GM18873 (cell line): ENCODE measurements at regions not wholly inside any gene's neighbourhood (a gene's known extent, or its start where the extent isn't known, plus 50 kb on each side); places are given as distances from the start of the nearest gene placed in this dataset.
"Not testable (repeated sequence)": the region's sequence is repeated elsewhere in the genome, so short reads cannot be mapped to it uniquely, and the experiment has no call there.

Experiments
- ATAC-seq: cut with Tn5 transposase; IDR thresholded peaks from one replicate; pipeline ENCODE4 v1.9.1; 2021; ENCODE audit warnings: mild to moderate bottlenecking, moderate library complexity, moderate number of reproducible peaks; ENCODE audit not compliant: unreplicated experiment, low FRiP score

DNA sequence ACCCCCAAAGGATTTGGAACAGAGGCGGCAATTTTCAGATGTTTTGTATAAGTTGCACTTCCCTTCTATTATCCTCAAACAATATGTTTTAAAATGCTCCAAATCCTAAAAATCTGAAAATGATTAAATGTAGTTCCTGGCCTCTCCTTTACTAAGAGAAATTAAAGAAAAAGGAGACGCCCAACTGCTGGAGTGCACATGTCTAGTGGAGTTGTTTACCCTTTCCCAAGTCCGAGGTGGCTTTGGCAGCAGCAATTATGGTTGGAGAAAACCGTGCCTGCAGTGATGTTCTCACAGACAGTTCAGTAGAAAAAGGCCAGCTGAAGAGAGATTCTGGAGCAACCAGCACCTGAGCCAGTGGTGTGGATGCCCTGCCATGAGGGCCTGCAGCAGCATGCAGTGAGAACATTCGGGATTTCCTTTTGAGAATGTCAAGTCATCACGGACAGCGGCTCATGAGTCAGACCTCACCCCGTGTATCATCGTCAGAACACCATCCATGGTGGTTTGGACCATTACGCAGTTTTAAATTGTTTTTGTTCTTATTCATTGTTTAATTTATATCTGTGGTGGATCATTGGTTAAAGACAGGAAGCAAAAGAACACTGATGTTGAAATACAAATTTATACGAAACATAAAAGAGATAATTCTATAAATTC lies 179.0 kb upstream of the KRR1 start:
- no peak for ATAC-seq

- not testable (repeated sequence) for ATAC-seq
These were observed 174.8 kb upstream of the KRR1 start for GRCh38 chr12:75686233-75686632.

DNA sequence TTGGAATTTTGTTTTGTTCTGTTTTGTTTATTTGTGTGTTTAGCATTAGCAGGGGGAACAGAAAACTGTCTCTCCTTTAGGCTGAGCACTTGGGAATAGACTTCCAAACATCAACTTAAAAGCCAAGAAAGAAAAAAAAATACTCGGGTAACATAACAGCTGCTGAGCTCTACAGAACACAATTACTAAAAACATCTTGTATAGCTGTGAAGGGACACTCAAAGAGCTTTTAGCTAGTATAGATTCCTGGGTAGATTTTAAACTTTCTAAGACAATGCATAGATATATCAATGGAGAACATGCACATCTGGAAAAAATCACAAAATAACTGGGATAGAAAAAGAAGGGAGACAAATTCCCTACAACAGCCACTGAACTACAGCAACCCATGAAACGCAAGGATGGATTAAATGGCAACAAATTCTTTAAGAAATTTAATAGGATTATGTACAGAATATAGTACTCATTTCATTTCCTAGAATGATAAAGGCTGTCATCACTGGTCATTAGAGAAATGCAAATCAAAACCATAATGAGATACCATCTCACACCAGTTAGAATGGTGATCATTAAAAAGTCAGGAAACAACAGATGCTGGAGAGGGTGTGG lies 174.3 kb upstream of the KRR1 start:
- no peak for ATAC-seq

- no peak for ATAC-seq
These were observed 173.5 kb upstream of the KRR1 start for GRCh38 chr12:75684678-75685616.

GRCh38 chr12:75683995-75684586 lies 172.7 kb upstream of the KRR1 start:
- ATAC-seq = not testable (repeated sequence)

GRCh38 chr12:75683220-75683619 lies 171.8 kb upstream of the KRR1 start:
- ATAC-seq = no peak

GRCh38 chr12:75677522-75677921 lies 166.1 kb upstream of the KRR1 start:
- ATAC-seq = no peak

DNA sequence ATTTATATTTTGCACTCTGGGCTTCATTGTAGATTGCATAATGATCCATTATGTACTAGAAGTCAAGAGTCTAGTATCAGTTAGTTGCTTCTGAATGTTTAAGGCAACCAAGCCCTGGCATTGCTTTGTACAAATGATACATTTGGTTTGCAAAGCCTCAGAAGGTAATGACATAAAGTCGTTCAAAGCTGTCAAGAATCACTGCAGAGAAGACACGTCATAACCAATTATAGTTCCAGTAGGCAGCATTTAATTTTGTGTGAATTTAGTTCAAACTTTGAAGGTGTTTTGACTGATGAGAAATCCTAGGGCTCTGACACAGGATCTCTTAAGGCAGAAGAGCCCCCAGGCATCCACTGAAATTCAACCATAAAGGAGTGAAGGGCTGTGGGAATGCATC lies 163.0 kb upstream of the KRR1 start:
- no peak for ATAC-seq

DNA sequence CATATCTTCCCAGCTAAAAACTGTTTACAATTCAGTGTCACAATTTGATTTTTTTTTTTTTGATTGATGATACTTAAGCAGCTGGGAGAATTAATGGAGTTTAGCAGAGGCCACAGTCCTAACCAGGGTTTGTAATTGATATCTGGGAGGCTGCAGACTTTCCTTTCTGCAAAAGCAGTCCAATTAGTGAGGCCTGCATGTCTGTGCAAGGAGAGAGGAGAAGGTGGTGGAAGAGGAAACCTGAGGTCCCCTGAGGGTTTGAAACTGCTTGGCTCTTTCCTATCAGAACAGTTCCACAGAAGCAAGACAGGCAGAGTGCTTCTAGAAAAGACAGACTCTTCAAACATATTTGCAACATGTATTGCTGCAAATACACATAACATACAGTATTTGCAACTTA lies 160.8 kb upstream of the KRR1 start:
- no peak for ATAC-seq

- no peak for ATAC-seq
These were observed 158.8 kb upstream of the KRR1 start for GRCh38 chr12:75670216-75670615.

DNA sequence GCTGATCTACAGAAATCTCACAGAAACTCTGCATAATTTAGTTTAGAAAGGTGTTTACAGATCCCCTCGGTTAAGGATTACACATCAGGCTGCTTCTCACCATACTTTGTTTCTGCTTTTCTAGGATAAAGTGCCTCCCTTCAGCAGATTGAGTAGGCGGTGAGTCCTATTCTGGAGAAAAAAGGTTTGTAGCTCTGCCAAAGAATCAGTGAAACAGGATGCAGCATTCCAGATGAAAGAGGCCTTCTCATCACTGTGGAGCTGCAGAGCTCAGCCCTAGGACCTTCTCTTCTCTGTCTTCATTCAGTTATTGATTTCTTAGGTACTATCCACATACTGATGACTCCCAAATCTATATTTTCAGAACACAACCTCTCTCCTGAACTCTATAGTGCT lies 155.5 kb upstream of the KRR1 start:
- no peak for ATAC-seq

DNA sequence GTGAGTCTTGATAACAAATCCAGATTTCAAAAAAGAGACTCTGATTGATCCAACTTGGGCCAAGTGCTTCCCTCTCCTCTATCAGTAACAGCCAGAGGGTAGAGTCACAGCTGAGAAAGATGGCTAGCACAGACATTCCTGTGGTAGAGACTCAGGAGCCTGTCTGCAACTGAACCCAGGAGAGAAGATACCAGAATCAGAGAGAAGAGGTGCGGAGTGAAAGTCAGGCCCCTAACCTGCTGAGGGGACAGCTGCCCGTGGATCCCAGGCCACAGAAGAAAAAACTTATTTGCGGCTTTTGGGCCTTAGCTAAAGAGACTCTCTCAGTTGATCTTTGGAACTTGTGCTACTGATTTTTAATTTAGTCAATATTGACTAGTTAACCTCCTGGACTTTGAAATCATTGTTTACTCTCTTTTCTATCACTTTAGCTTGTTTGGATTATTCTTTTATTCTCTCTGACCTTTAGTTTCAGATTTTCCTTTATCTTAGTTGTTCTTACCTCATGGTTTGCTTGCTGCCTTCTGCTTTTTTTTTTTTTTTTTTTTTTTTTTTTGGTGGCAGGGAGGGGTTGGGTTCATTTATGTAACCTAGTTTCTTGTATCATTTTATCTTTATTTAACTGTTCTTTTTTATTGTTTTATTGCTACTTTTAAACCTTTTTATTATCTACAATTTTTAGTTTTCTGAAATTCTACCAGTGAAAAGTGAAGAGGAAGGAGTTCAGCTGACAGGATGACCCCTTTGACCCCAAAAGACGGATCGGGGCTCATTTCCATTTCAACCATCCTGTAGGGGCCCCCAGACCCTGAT lies 154.9 kb upstream of the KRR1 start:
- ATAC-seq = no peak

DNA sequence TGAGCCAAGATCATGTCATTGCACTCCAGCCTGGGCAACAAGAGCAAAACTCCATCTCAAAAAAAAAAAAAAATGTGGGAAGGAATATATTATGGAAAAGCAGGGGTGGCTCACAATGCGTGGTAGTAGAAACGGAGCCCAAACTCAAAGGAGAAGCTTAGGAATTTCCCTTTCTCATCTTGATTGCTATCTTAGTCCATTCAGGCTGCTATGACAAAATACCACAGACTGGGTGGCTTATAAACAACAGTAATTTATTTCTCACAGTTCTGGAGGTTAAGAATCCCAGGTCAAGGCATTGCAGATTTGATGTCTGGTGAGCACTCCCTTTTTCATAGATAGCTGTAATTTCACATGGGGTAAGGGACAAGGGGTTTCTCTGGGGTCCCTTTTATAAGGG lies 153.8 kb upstream of the KRR1 start:
- no peak for ATAC-seq

- ATAC-seq = no peak
These were observed 151.2 kb upstream of the KRR1 start for GRCh38 chr12:75662511-75663159.

DNA sequence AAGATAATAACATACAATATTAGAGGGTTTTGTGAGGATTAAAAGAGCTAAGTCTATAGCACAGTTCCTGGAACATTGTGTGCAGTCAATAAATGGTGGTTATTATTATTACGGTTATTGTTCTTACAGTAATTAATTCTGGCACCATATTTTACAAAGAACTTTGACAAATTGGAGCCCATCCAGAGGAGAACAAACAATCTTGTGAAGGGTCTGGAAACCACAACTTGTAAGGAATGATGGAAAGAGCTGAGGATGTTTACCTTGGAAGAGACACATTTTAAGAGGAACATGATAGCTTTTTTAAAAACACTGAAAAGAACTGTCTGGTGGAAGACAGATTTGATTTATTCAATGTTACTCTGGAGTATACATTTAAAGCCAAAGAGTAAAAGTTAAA lies 150.5 kb upstream of the KRR1 start:
- ATAC-seq = no peak

- no peak for ATAC-seq
These were observed 149.5 kb upstream of the KRR1 start for GRCh38 chr12:75660805-75661404.

- ATAC-seq = no peak
These were observed 148.7 kb upstream of the KRR1 start for GRCh38 chr12:75660107-75660530.

DNA sequence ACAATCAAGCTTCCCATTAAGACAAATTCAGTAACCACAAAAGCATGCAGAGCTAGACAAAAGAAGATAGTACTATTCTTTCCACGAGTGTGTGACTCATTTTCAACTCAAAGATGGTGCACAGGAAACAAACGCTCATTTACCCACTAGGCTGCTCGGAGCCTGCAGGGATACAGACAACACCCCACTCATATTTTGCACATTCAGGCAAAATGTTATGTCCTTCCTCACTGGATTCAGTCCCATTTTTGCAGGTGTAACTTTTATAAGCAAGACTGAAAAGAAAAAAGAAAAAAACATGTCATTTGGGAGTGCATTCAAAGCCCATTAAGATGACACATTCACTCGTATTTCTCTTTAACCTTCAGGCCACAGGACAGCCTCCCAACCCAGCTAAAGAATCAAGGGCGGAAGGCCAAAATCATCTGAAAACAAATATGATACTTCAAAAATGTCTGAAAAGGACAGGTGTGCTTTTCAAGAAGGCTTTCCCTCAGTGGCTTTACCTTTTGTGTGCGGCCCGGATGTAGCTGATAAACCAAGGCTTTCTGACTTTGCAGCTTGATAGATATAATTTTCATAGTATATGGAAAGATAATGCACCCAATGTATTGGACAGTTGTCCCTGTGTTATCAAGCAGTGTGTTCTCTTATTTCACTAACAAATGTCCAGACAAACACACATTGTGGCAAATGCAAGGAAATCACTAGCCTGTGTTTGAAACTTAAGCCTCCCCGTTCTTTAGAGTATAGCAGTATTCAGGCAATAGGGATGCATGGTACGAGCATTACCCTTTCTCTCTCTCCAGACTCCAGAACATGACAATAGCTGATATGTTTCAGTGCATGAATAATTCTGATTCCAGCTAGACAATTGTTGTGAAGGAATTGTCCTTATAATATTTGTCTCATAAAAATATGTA lies 147.8 kb upstream of the KRR1 start:
- no peak for ATAC-seq
